HEK293T (cell line): ENCODE measurements at regions not wholly inside any gene's neighbourhood (a gene's known extent, or its start where the extent isn't known, plus 50 kb on each side); places are given as distances from the start of the nearest gene placed in this dataset.

ENCODE experiments used
- CTCF ChIA-PET: fragments of 350-600 bp; formaldehyde crosslinking; extraction: SDS; loops from one replicate; lab custom pipeline; 2021; ENCODE audit warnings: antibody characterized with exemption, inconsistent platforms; lab: Yijun Ruan, JAX
- POLR2A ChIA-PET: fragments of 350-600 bp; formaldehyde crosslinking; extraction: SDS; loops from one replicate; lab custom pipeline; 2020; ENCODE audit warnings: antibody characterized with exemption, inconsistent platforms; lab: Yijun Ruan, JAX
- DNase-seq: peaks from one replicate; pipeline ENCODE4 v3.0.0; 2012; ENCODE audit warnings: mixed read lengths; ENCODE audit errors: extremely low spot score
- ARNT ChIP-seq: fragments of 450-650 bp; IDR thresholded peaks from 2 replicates; pipeline ENCODE4 v1.6.1; 2017; ENCODE audit warnings: mild to moderate bottlenecking
- BHLHE40 ChIP-seq: fragments of 450-650 bp; IDR thresholded peaks from 2 replicates; pipeline ENCODE4 v1.6.1; 2016; ENCODE audit warnings: mild to moderate bottlenecking, moderate library complexity, borderline replicate concordance
- CTBP1 ChIP-seq: fragments of 450-650 bp; IDR thresholded peaks from 2 replicates; pipeline ENCODE4 v1.6.1; 2016; ENCODE audit warnings: borderline replicate concordance
- ELF4 ChIP-seq: fragments of 450-650 bp; IDR thresholded peaks from 2 replicates; pipeline ENCODE4 v1.6.1; 2017; ENCODE audit warnings: antibody characterized with exemption
- FOXA1 ChIP-seq: fragments of 450-650 bp; IDR thresholded peaks from 2 replicates; pipeline ENCODE4 v1.6.1; 2016; ENCODE audit warnings: mild to moderate bottlenecking
- FOXK2 ChIP-seq: fragments of 450-650 bp; IDR thresholded peaks from 2 replicates; pipeline ENCODE4 v1.6.1; 2016; ENCODE audit warnings: mild to moderate bottlenecking
- FOXM1 ChIP-seq: fragments of 450-650 bp; IDR thresholded peaks from 2 replicates; pipeline ENCODE4 v1.6.1; 2017; ENCODE audit warnings: mild to moderate bottlenecking, borderline replicate concordance
- HDGF ChIP-seq: fragments of 450-650 bp; IDR thresholded peaks from 2 replicates; pipeline ENCODE4 v1.6.1; 2017; ENCODE audit warnings: antibody characterized with exemption, borderline replicate concordance
- L3MBTL2 ChIP-seq: fragments of 450-650 bp; conservative IDR thresholded peaks from 2 replicates; pipeline ENCODE4 v1.6.1; 2016; ENCODE audit warnings: mild to moderate bottlenecking
- LEF1 ChIP-seq: fragments of 450-650 bp; IDR thresholded peaks from 2 replicates; pipeline ENCODE4 v1.6.1; 2017; ENCODE audit warnings: mild to moderate bottlenecking, borderline replicate concordance
- NFRKB ChIP-seq: fragments of 450-650 bp; IDR thresholded peaks from 2 replicates; pipeline ENCODE4 v1.6.1; 2016; ENCODE audit warnings: mild to moderate bottlenecking, moderate library complexity
- PKNOX1 ChIP-seq: fragments of 450-650 bp; IDR thresholded peaks from 2 replicates; pipeline ENCODE4 v1.6.1; 2016
- SP1 ChIP-seq: fragments of 450-650 bp; IDR thresholded peaks from 2 replicates; pipeline ENCODE4 v1.6.1; 2017
- SUZ12 ChIP-seq: fragments of 450-650 bp; IDR thresholded peaks from 2 replicates; pipeline ENCODE4 v1.6.1; 2016; ENCODE audit warnings: mild to moderate bottlenecking
- TARDBP ChIP-seq: fragments of 450-650 bp; IDR thresholded peaks from 2 replicates; pipeline ENCODE4 v1.6.1; 2016
- ZNF384 ChIP-seq: fragments of 450-650 bp; IDR thresholded peaks from 2 replicates; pipeline ENCODE4 v1.6.1; 2016

DNA sequence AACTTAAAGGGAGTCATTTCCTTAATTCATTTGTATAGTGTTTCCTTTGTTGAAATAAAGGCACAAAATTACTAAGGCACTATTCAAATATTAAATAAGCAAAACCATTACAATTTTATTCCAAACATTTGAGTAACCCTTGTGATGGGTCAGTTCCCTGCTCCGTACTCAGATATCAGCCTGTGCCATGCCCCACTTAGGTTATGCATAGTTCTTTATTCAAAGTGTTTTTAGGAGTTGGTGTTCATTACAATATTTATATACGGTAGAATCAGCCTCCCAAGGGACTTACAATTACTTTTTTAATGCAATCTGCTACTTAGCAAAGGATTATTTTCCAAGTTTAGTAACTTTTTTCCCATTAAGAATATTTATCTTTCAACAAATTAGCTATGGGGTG is 119.3 kb upstream of the SEMA3D start:
- ChIA-PET CTCF (no interaction called here), POLR2A (no interaction called here)
- DNase-seq: no peak
- TF ChIP-seq ELF4 (no peak), LEF1 (no peak), ZNF384 (no peak), FOXK2 (no peak)

GRCh38 chr7:85294176-85294575 is 107.3 kb upstream of the SEMA3D start:
- no peak for TF ChIP-seq HDGF
- no peak for TF ChIP-seq SUZ12
- no peak for TF ChIP-seq FOXK2
- TF ChIP-seq ARNT: no peak
- no peak for TF ChIP-seq LEF1
- TF ChIP-seq PKNOX1: no peak
- TF ChIP-seq BHLHE40: no peak
- TF ChIP-seq SP1: no peak
- no peak for TF ChIP-seq FOXA1
- no peak for TF ChIP-seq TARDBP
- CTCF ChIA-PET: no interaction called here
- DNase-seq: no peak
- POLR2A ChIA-PET: no interaction called here

DNA sequence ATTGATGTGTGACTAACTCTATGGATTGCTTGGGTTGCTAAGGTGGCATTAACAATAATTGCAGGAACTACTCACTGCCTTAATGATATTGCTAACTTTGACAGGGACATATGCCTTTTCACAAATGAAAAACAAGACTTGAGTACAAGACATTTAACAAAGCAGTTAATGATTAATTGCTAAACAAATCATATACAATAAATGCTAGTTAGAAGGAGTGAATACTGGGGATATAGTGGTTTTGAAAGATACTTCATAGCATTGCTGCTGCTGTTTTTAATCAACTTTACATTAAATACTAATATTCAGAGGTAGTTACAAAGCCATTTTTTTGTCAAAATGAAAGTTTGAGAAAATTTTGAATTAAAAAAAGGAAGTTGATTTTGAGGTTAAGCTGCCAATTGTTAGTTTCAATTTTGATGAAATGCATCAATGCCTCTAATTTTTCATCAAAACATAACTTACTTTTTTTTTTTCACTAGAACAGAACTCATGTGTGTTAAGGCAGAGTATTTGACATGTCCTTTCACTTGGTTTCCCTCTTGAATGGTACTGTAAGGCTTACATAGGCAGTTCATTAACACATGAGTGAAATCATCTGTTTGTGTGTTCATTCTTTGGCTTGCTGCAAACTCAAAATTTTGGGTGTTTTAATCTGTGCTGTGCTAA is 106.2 kb upstream of the SEMA3D start:
- ChIA-PET CTCF (no interaction called here), POLR2A (no interaction called here)
- no peak for DNase-seq
- TF ChIP-seq SP1 (no peak), ELF4 (no peak), ZNF384 (no peak), PKNOX1 (no peak), LEF1 (no peak), FOXA1 (no peak), SUZ12 (no peak), TARDBP (no peak), NFRKB (no peak), CTBP1 (no peak), ARNT (no peak)

- ChIA-PET CTCF (no interaction called here), POLR2A (no interaction called here)
- TF ChIP-seq FOXA1 (no peak), SP1 (no peak), ZNF384 (no peak), PKNOX1 (no peak), LEF1 (no peak), TARDBP (no peak), ELF4 (no peak), FOXK2 (no peak), HDGF (no peak), NFRKB (no peak), ARNT (no peak), FOXM1 (no peak), CTBP1 (no peak), BHLHE40 (no peak), L3MBTL2 (no peak)
- no peak for DNase-seq
These were observed 103.4 kb upstream of the SEMA3D start for GRCh38 chr7:85290269-85290668.

DNA sequence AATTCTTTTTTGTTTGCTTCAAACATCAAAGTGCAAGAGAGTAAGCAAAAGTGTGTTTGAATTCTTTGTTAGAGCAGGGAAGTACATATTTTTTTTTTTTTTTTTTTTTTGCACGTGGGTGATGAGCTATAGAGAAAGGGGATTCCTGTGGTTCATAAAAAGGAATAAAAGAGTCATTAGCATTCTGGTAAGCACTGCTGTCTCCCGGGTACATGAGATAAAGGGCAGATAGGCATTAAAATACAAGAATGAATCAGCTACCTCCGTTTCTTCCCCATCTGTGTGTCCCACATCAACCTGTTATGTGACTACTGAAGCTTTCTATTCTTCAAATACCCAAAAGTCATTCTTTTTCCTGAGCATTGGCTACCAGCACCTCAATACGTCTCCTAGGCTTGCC is 102.4 kb upstream of the SEMA3D start:
- POLR2A ChIA-PET: no interaction called here
- no peak for DNase-seq
- CTCF ChIA-PET: interaction anchor here (0.6 kb wide), 1 partner anchor 16 kb away, joined by 3 read pairs; no protein-coding TSS in a partner anchor
- TF ChIP-seq TARDBP (no peak), FOXK2 (no peak), FOXA1 (no peak), NFRKB (no peak), SP1 (no peak)

GRCh38 chr7:85287106-85287825 is 100.4 kb upstream of the SEMA3D start:
- TF ChIP-seq FOXM1: no peak
- TF ChIP-seq ZNF384: no peak
- TF ChIP-seq LEF1: no peak
- no peak for TF ChIP-seq SP1
- no peak for TF ChIP-seq PKNOX1
- no peak for TF ChIP-seq CTBP1
- no peak for TF ChIP-seq HDGF
- no peak for TF ChIP-seq ARNT
- no peak for TF ChIP-seq L3MBTL2
- TF ChIP-seq ELF4: no peak
- no peak for TF ChIP-seq FOXA1
- no peak for TF ChIP-seq FOXK2
- no peak for DNase-seq
- CTCF ChIA-PET: no interaction called here
- POLR2A ChIA-PET: no interaction called here
